Uterus (tissue), 2 donors: ENCODE measurements at regions not wholly inside any gene's neighbourhood (a gene's known extent, or its start where the extent isn't known, plus 50 kb on each side); places are given as distances from the start of the nearest gene placed in this dataset.

Experiments
- POLR2A ChIP-seq, 2 donors: fragments of 450-650 bp; IDR thresholded peaks; one replicate each; pipeline ENCODE4 v1.6.1; 2016; ENCODE audit warnings: antibody characterized with exemption in 2 of 2, mild to moderate bottlenecking in 1 of 2, moderate library complexity in 1 of 2
- TF ChIP-seq, protein P1 (sequence below), 4 experiments: fragments of 200-600 bp in 2 of 4; fragments of 450-650 bp in 2 of 4; sonication (generic) in 2 of 4; IDR thresholded peaks; one replicate each; pipeline ENCODE4 v1.5.1; 2016 to 2019; ENCODE audit warnings: antibody characterized with exemption in 4 of 4, mild to moderate bottlenecking in 2 of 4, moderate library complexity in 1 of 4

DNA sequence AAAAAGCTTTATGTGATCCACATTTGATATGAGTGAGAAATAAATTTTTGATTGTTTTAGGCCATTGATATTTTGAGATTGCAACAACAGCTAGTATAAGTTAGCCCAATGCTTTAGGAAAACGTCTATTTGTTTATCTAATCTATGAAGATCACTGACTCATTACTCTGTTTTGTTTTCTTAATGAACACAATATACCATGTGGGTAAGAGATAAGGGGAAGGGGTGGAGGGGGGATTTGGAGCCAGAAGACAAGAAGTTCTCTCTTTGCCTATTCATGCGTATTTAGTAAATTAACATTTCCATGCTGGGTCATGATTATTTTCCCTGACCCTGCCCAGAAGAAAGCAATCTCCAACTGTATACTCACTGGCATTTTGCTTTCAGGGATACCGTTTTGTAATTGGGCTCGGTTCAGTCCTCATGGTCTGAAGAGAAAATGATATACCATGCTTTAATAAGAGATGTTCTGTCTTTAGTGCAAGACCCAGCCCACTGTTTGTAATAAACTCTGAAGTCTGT lies 359.5 kb upstream of the NPSR1 start:
- TF ChIP-seq, protein P1, sequence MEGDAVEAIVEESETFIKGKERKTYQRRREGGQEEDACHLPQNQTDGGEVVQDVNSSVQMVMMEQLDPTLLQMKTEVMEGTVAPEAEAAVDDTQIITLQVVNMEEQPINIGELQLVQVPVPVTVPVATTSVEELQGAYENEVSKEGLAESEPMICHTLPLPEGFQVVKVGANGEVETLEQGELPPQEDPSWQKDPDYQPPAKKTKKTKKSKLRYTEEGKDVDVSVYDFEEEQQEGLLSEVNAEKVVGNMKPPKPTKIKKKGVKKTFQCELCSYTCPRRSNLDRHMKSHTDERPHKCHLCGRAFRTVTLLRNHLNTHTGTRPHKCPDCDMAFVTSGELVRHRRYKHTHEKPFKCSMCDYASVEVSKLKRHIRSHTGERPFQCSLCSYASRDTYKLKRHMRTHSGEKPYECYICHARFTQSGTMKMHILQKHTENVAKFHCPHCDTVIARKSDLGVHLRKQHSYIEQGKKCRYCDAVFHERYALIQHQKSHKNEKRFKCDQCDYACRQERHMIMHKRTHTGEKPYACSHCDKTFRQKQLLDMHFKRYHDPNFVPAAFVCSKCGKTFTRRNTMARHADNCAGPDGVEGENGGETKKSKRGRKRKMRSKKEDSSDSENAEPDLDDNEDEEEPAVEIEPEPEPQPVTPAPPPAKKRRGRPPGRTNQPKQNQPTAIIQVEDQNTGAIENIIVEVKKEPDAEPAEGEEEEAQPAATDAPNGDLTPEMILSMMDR (IDR thresholded peaks at IDR 0.05), result no peak
- no peak for TF ChIP-seq POLR2A (IDR thresholded peaks at IDR 0.05)
